ENCODE measurements at regions not wholly inside any gene's neighbourhood (a gene's known extent, or its start where the extent isn't known, plus 50 kb on each side); places are given as distances from the start of the nearest gene placed in this dataset.

- Histone ChIP-seq H3K9me2 (replicated peaks; ENCODE audit: insufficient read depth, low read length) (no peaks in the 10 kb centered on the region), H3K4me1 (ENCODE audit: low read length) (no peaks in the 10 kb centered on the region), H3K79me2 (ENCODE audit: low read length) (no peaks in the 10 kb centered on the region), H2AFZ (ENCODE audit: low read length) (no peak overlapping the region), H4K20me1 (ENCODE audit: insufficient read depth, low read length) (no peaks in the 10 kb centered on the region), H3F3A (ENCODE audit: insufficient read depth, low read length) (no peaks in the 10 kb centered on the region), H3K4me2 (ENCODE audit: low read depth, low read length) (no peak overlapping the region), H3K4me3 (ENCODE audit: low read length) (no peak overlapping the region), H3K27me3 (replicated peaks; ENCODE audit: insufficient read depth, low read length) (no peaks in the 10 kb centered on the region), H3K9me3 (replicated peaks; ENCODE audit: insufficient read depth, low read length) (no peaks in the 10 kb centered on the region), H3K36me3 (replicated peaks; ENCODE audit: insufficient read depth, low read length) (no peaks in the 10 kb centered on the region), H3K9ac (ENCODE audit: low read length) (no peak overlapping the region), H3K27ac (ENCODE audit: low read length) (no peak overlapping the region)
- DNase-seq: no peak
- TF ChIP-seq EZH2phosphoT487 (IDR thresholded peaks at IDR 0.05; ENCODE audit: low read length) (no peak), CTCF (IDR thresholded peaks at IDR 0.05; ENCODE audit: low read length) (no peak), EZH2 (optimal IDR thresholded peaks at IDR 0.05; ENCODE audit: low read depth, low read length) (no peak)
Observed at GRCh38 chr1:209153411-209153810, 430.1 kb upstream of the CAMK1G start.

- no peak overlapping the region for H2AFZ ChIP-seq (ENCODE audit: low read length)
- no peaks in the 10 kb centered on the region for H3K9me2 ChIP-seq (replicated peaks; ENCODE audit: insufficient read depth, low read length)
- no peak overlapping the region for H3K27ac ChIP-seq (ENCODE audit: low read length)
- H3K79me2 ChIP-seq (ENCODE audit: low read length): no peaks in the 10 kb centered on the region
- TF ChIP-seq EZH2phosphoT487 (IDR thresholded peaks at IDR 0.05; ENCODE audit: low read length) (no peak), CTCF (IDR thresholded peaks at IDR 0.05; ENCODE audit: low read length) (no peak), EZH2 (optimal IDR thresholded peaks at IDR 0.05; ENCODE audit: low read depth, low read length) (no peak)
- no peaks in the 10 kb centered on the region for H3K27me3 ChIP-seq (replicated peaks; ENCODE audit: insufficient read depth, low read length)
- no peak overlapping the region for H3K9ac ChIP-seq (ENCODE audit: low read length)
- no peaks in the 10 kb centered on the region for H4K20me1 ChIP-seq (ENCODE audit: insufficient read depth, low read length)
- H3K4me1 ChIP-seq (ENCODE audit: low read length): no peaks in the 10 kb centered on the region
- H3F3A ChIP-seq (ENCODE audit: insufficient read depth, low read length): no peaks in the 10 kb centered on the region
- H3K36me3 ChIP-seq (replicated peaks; ENCODE audit: insufficient read depth, low read length): no peaks in the 10 kb centered on the region
- no peak overlapping the region for H3K4me3 ChIP-seq (ENCODE audit: low read length)
- no peaks in the 10 kb centered on the region for H3K9me3 ChIP-seq (replicated peaks; ENCODE audit: insufficient read depth, low read length)
- no peak for DNase-seq
- H3K4me2 ChIP-seq (ENCODE audit: low read depth, low read length): no peak overlapping the region
Observed at GRCh38 chr1:209154912-209155311, 428.6 kb upstream of the CAMK1G start.

DNA sequence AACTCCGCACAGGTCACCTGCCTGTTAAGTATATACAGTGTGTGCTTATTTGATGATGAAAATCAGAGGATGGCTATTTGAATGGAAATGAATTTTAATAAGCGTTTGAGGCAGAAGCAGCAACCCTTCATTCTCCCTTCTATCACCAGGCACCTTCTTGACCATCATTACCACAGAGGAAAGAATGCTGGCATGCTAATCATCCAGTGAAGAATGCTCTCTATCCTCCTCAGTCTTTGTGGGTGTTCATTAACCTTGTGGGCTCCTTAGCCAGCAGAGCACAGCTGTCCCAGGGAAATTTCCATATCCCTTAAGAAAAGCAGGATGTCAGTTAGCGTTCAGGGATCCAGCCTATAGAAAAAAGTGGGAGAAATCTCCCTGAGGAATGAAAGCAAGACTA, 428.0 kb upstream of the CAMK1G start:
- TF ChIP-seq EZH2phosphoT487 (IDR thresholded peaks at IDR 0.05; ENCODE audit: low read length) (no peak), EZH2 (optimal IDR thresholded peaks at IDR 0.05; ENCODE audit: low read depth, low read length) (no peak), CTCF (IDR thresholded peaks at IDR 0.05; ENCODE audit: low read length) (no peak)
- Histone ChIP-seq H4K20me1 (ENCODE audit: insufficient read depth, low read length) (no peaks in the 10 kb centered on the region), H3K9me3 (replicated peaks; ENCODE audit: insufficient read depth, low read length) (no peaks in the 10 kb centered on the region), H3F3A (ENCODE audit: insufficient read depth, low read length) (no peaks in the 10 kb centered on the region), H3K9ac (ENCODE audit: low read length) (no peak overlapping the region), H3K27me3 (replicated peaks; ENCODE audit: insufficient read depth, low read length) (no peaks in the 10 kb centered on the region), H3K4me2 (ENCODE audit: low read depth, low read length) (no peak overlapping the region), H3K79me2 (ENCODE audit: low read length) (no peaks in the 10 kb centered on the region), H2AFZ (ENCODE audit: low read length) (no peak overlapping the region), H3K4me1 (ENCODE audit: low read length) (no peaks in the 10 kb centered on the region), H3K36me3 (replicated peaks; ENCODE audit: insufficient read depth, low read length) (no peaks in the 10 kb centered on the region), H3K4me3 (ENCODE audit: low read length) (no peak overlapping the region), H3K9me2 (replicated peaks; ENCODE audit: insufficient read depth, low read length) (no peaks in the 10 kb centered on the region), H3K27ac (ENCODE audit: low read length) (no peak overlapping the region)
- no peak for DNase-seq

Data from MM.1S (cell line).